GM12878 (cell line): ENCODE measurements at regions not wholly inside any gene's neighbourhood (a gene's known extent, or its start where the extent isn't known, plus 50 kb on each side); places are given as distances from the start of the nearest gene placed in this dataset.

ENCODE experiments used
- ATAC-seq: fragments of 200-7000 bp; cut with Tn5 transposase; 3 replicates; pipeline ENCODE4 v1.9.1; 2020; ENCODE audit warnings: mild to moderate bottlenecking, moderate library complexity
- BruUV-seq: library from RNA; stranded (reverse); fragments of 400-500 nt; replicated peaks from 2 replicates; lab custom pipeline; 2021; lab: Mats Ljungman, UMichigan
- CTCF ChIA-PET: fragments of 300-600 bp; sonication (Branson Sonifier 250); formaldehyde crosslinking; extraction: SDS; loops from one replicate; lab custom pipeline; 2021; ENCODE audit warnings: inconsistent platforms; lab: Yijun Ruan, JAX
- POLR2A ChIA-PET: fragments of 350-600 bp; formaldehyde crosslinking; extraction: SDS; loops from one replicate; lab custom pipeline; 2021; ENCODE audit warnings: inconsistent platforms; lab: Charles Lee
- RAD21 ChIA-PET: fragments of 300-600 bp; sonication (Branson Sonifier 250); formaldehyde crosslinking; loops from one replicate; lab custom pipeline; 2023; ENCODE audit warnings: antibody characterized with exemption; ENCODE audit not compliant: unreplicated experiment; lab: Charles Lee
- SMC1A ChIA-PET: fragments of 300-600 bp; sonication (Branson Sonifier 250); formaldehyde crosslinking; loops from one replicate; lab custom pipeline; 2023; ENCODE audit not compliant: unreplicated experiment, uncharacterized antibody; lab: Charles Lee
- DNase-seq: peaks from one replicate; pipeline ENCODE4 v3.0.0-alpha.2; 2011; ENCODE audit warnings: low read depth, low spot score
- FAIRE-seq: peaks from 3 replicates; lab custom pipeline; 2011; peaks lifted over from hg19 to GRCh38; lab: Jason Lieb, UNC
- H2AFZ ChIP-seq: 2 replicates; pipeline ENCODE4 v1.6.0; 2011; ENCODE audit warnings: low read depth, low read length, control low read depth; ENCODE audit not compliant: control insufficient read depth
- H3K27ac ChIP-seq: 2 replicates; pipeline ENCODE4 v1.5.1; 2011; ENCODE audit warnings: control low read depth; ENCODE audit not compliant: control insufficient read depth, insufficient read depth
- H3K27me3 ChIP-seq, 2 experiments: replicated peaks in 1 of 2; 2 replicates each; pipeline versions ENCODE4 v1.6.0 to v1.6.1; 2011; ENCODE audit warnings: low read length in 1 of 2; ENCODE audit not compliant: control insufficient read depth in 2 of 2, insufficient read depth in 2 of 2
- H3K36me3 ChIP-seq, 2 experiments: 2 replicates each; pipeline ENCODE4 v1.5.1; 2011; ENCODE audit warnings: low read length in 1 of 2; ENCODE audit not compliant: control insufficient read depth in 2 of 2, insufficient read depth in 2 of 2
- H3K4me1 ChIP-seq: 2 replicates; pipeline ENCODE4 v1.6.1; 2011; ENCODE audit warnings: mild to moderate bottlenecking, low read length, moderate library complexity, mixed read lengths; ENCODE audit not compliant: control insufficient read depth, insufficient read depth
- H3K4me2 ChIP-seq: 2 replicates; pipeline ENCODE4 v1.6.0; 2011; ENCODE audit warnings: control low read depth; ENCODE audit not compliant: control insufficient read depth, insufficient read depth
- H3K4me3 ChIP-seq: fragments of 200-600 bp; sonication (generic); 2 replicates; pipeline ENCODE4 v1.5.1; 2016
- H3K79me2 ChIP-seq: 2 replicates; pipeline ENCODE4 v1.6.0; 2011; ENCODE audit warnings: low read length; ENCODE audit not compliant: control insufficient read depth, insufficient read depth
- H3K9ac ChIP-seq: 2 replicates; pipeline ENCODE4 v1.8.0; 2011; ENCODE audit warnings: low read length, control low read depth, mixed read lengths; ENCODE audit not compliant: control insufficient read depth, insufficient read depth
- H3K9me3 ChIP-seq: replicated peaks from 3 replicates; pipeline ENCODE4 v1.5.1; 2011; ENCODE audit warnings: mild to moderate bottlenecking, low read length; ENCODE audit not compliant: control insufficient read depth, insufficient read depth
- H4K20me1 ChIP-seq: 2 replicates; pipeline ENCODE4 v1.6.0; 2011; ENCODE audit not compliant: control insufficient read depth, insufficient read depth
- BHLHE40 ChIP-seq, 2 experiments: fragments of 450-650 bp in 1 of 2; IDR thresholded peaks; 2 replicates each; pipeline ENCODE4 v1.6.1; 2011 to 2017; ENCODE audit warnings: low read depth in 2 of 2, borderline replicate concordance in 1 of 2, improper control_type of control experiment in 1 of 2, low read length in 1 of 2, mild to moderate bottlenecking in 1 of 2
- EGR1 ChIP-seq, 2 experiments: IDR thresholded peaks; 1 replicate in 1 of 2; 2 replicates in 1 of 2; pipeline ENCODE4 v1.6.1; 2011 to 2012; ENCODE audit warnings: low read depth in 2 of 2, low read length in 2 of 2, borderline replicate concordance in 1 of 2, mild to moderate bottlenecking in 1 of 2, moderate library complexity in 1 of 2
- ESRRA ChIP-seq: IDR thresholded peaks from 2 replicates; pipeline ENCODE4 v1.6.1; 2012; ENCODE audit warnings: mild to moderate bottlenecking, low read length, improper control_type of control experiment
- IRF4 ChIP-seq: IDR thresholded peaks from 2 replicates; pipeline ENCODE4 v1.6.1; 2011; ENCODE audit warnings: low read depth, low read length
- PKNOX1 ChIP-seq: fragments of 450-650 bp; IDR thresholded peaks from 2 replicates; pipeline ENCODE4 v1.6.1; 2016; ENCODE audit warnings: mild to moderate bottlenecking
- POLR2AphosphoS5 ChIP-seq: IDR thresholded peaks from 2 replicates; pipeline ENCODE4 v1.6.1; 2011; ENCODE audit warnings: mild to moderate bottlenecking, low read length, inconsistent platforms
- RELA ChIP-seq: fragments of 450-650 bp; IDR thresholded peaks from 2 replicates; pipeline ENCODE4 v1.8.0; 2014; ENCODE audit warnings: borderline replicate concordance; ENCODE audit not compliant: partially characterized antibody
- SMARCA5 ChIP-seq: fragments of 450-650 bp; IDR thresholded peaks from 2 replicates; pipeline ENCODE4 v1.6.1; 2017; ENCODE audit warnings: mild to moderate bottlenecking
- SREBF1 ChIP-seq: IDR thresholded peaks from 2 replicates; pipeline ENCODE4 v1.6.1; 2012; ENCODE audit warnings: mild to moderate bottlenecking, low read length
- STAT1 ChIP-seq: fragments of 450-650 bp; conservative IDR thresholded peaks from 2 replicates; pipeline ENCODE4 v1.6.1; 2014; ENCODE audit warnings: antibody characterized with exemption, mild to moderate bottlenecking
- TCF3 ChIP-seq: IDR thresholded peaks from 2 replicates; pipeline ENCODE4 v1.6.1; 2012; ENCODE audit warnings: low read depth, mild to moderate bottlenecking, low read length, borderline replicate concordance; ENCODE audit not compliant: insufficient read depth
- ZSCAN29 ChIP-seq: fragments of 450-650 bp; IDR thresholded peaks from 2 replicates; pipeline ENCODE4 v1.6.1; 2017; ENCODE audit warnings: mild to moderate bottlenecking, moderate library complexity
- WGBS: methylation state at CpG from one replicate; pipeline ENCODE4 v1.1.6; 2016; ENCODE audit warnings: low lambda C conversion rate; ENCODE audit not compliant: insufficient replicate concordance, insufficient coverage; ENCODE audit errors: missing lambda C conversion rate; 5-methylcytosine and 5-hydroxymethylcytosine counted together
- in situ Hi-C: fragments of 300-500 bp; cut with MboI; formaldehyde crosslinking; loops from 9 replicates; pipeline ENCODE4 v1.14.3; 2018; ENCODE audit warnings: mixed read lengths
- intact Hi-C: fragments of 100-400 bp; cut with micrococcal nuclease; formaldehyde crosslinking; loops from one replicate; pipeline ENCODE4 v1.14.2; 2022; ENCODE audit not compliant: unreplicated experiment

DNA sequence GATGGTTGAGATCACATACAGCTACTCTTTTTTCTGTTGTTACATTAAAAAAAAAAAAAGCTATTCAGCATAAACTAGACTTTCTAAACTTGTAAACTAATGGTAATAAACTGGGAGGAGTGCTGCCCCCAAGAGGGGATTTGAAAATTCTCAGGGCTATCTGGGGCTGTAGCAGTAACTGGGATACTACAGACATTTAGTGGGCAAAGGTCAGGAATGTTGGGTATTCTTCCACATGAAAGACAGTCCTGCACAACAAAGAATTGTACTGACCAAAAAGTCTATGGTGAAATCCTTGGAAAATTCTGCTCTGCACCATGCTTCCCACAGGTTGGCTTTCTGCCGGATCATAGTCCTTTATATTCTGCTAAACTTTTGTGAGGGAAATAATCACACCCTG lies 232.6 kb upstream of the BOD1L1 start:
- H3K27ac ChIP-seq: no peak overlapping the region
- BruUV-seq: no TSS peak
- H3K9me3 ChIP-seq: no peaks in the 10 kb centered on the region
- no peak for FAIRE-seq
- POLR2A ChIA-PET: no interaction called here
- H3K4me2 ChIP-seq: no peak overlapping the region
- no peaks in the 10 kb centered on the region for H3K36me3 ChIP-seq
- WGBS: 57% methylated on average over 1 of the region's 1 CpG
- in situ Hi-C loops (no loop called here), intact Hi-C loops (loop anchor here (10.0 kb wide), 1 partner anchor 205 kb away; no protein-coding TSS in a partner anchor)
- no peaks in the 10 kb centered on the region for H3K79me2 ChIP-seq
- no peaks in the 10 kb centered on the region for H4K20me1 ChIP-seq
- RAD21 ChIA-PET: interaction anchor here (1.6 to 2.9 kb wide), 2 partner anchors 203 to 206 kb away, joined by 10 to 16 read pairs; no protein-coding TSS in a partner anchor
- CTCF ChIA-PET: interaction anchor here (0.7 to 5.5 kb wide), 9 partner anchors 11 to 209 kb away, joined by 3 to 66 read pairs (median 3); no protein-coding TSS in a partner anchor
- H3K4me1 ChIP-seq: no peaks in the 10 kb centered on the region
- H3K27me3 ChIP-seq: no peaks in the 10 kb centered on the region
- DNase-seq: no peak
- no peak overlapping the region for H3K9ac ChIP-seq
- H2AFZ ChIP-seq: no peak overlapping the region
- no peak for ATAC-seq
- SMC1A ChIA-PET: interaction anchor here (0.9 to 3.7 kb wide), 6 partner anchors 9 to 212 kb away, joined by 3 to 19 read pairs (median 4); no protein-coding TSS in a partner anchor
- TF ChIP-seq RELA (no peak), BHLHE40 (IDR thresholded peaks at IDR 0.05; ENCODE audit: borderline replicate concordance in 1 of 2, low read depth in 2 of 2, low read length in 1 of 2) (no peak), STAT1 (no peak), TCF3 (no peak)
- no peak overlapping the region for H3K4me3 ChIP-seq

DNA sequence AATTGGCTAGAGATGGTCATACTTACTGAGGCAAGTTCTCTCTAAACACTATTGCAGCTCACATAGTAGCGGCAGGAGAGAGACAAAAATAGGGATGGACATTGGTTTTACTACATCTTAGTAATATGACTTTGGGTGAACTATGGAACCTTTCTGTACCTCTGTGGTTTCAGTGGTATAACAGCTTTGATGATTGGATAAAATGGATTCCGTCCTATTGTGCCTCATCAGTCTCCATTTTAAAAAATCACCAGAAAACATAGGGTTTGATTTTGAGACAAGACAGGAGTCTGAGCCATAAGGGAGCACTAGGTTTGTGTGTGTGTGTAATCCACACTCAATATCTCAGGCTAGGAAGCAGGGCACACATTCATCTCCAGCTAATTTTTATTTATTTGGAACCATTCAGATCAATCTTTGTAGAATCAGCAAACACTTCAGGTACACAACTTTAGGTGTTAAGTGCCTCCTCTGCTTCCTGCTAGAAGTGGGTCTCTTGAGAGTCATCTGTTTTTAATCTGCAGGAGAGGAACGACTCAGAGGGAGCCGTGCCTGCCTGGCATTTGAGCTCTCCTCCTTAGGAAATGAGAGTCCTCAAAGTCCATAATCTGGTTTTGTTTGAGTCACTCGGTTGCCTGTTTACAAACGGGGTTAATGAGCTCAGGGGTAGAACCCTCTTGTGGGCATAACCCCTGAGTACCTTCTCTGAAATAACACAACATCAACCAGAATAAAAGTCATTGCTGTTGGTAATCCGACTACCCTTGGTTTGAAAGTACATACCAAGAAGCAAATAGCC lies 238.5 kb upstream of the BOD1L1 start:
- Histone ChIP-seq H3K27ac (no peak overlapping the region), H3K9ac (no peak overlapping the region), H3K9me3 (no peaks in the 10 kb centered on the region), H3K4me2 (no peak overlapping the region), H3K4me1 (no peaks in the 10 kb centered on the region), H3K4me3 (no peak overlapping the region), H4K20me1 (no peaks in the 10 kb centered on the region), H3K36me3 (no peaks in the 10 kb centered on the region), H2AFZ (no peak overlapping the region), H3K27me3 (no peaks in the 10 kb centered on the region), H3K79me2 (no peaks in the 10 kb centered on the region)
- FAIRE-seq (no peak), ATAC-seq (no peak), DNase-seq (no peak)
- in situ Hi-C loops (no loop called here), intact Hi-C loops (loop anchor here (10.0 kb wide), 1 partner anchor 211 kb away; no protein-coding TSS in a partner anchor)
- ChIA-PET RAD21 (no interaction called here), CTCF (interaction anchor here (1.4 kb wide), 1 partner anchor 8 kb away, joined by 3 read pairs; no protein-coding TSS in a partner anchor), SMC1A (interaction anchor here (0.7 to 1.2 kb wide), 3 partner anchors 42 to 212 kb away, joined by 3 to 4 read pairs (median 3); no protein-coding TSS in a partner anchor), POLR2A (interaction anchor here (1.2 kb wide), 1 partner anchor 48 kb away, joined by 3 read pairs; no protein-coding TSS in a partner anchor)
- WGBS: 10% methylated on average over 7 of the region's 7 CpGs
- BruUV-seq: no TSS peak
- no peak for TF ChIP-seq PKNOX1
- TF ChIP-seq POLR2AphosphoS5: no peak
- TF ChIP-seq EGR1 (IDR thresholded peaks at IDR 0.05; ENCODE audit: borderline replicate concordance in 1 of 2, low read depth in 2 of 2, low read length in 2 of 2): no peak
- no peak for TF ChIP-seq IRF4
- no peak for TF ChIP-seq ESRRA
- no peak for TF ChIP-seq ZSCAN29
- no peak for TF ChIP-seq SREBF1
- TF ChIP-seq SMARCA5: no peak
